ENCODE measurements at regions not wholly inside any gene's neighbourhood (a gene's known extent, or its start where the extent isn't known, plus 50 kb on each side); places are given as distances from the start of the nearest gene placed in this dataset.
"Not testable (repeated sequence)": the region's sequence is repeated elsewhere in the genome, so short reads cannot be mapped to it uniquely, and the experiment has no call there.

- WGBS (ENCODE audit: extremely low coverage, insufficient read length, low lambda C conversion rate): no CpG with 5 or more reads among the region's 1 CpG
- H4K20me1 ChIP-seq (ENCODE audit: control insufficient read depth, insufficient read depth, insufficient read length); H3K23ac ChIP-seq (ENCODE audit: insufficient read length, low read depth, low read length); H2AK5ac ChIP-seq (ENCODE audit: insufficient read length, low read length); H3K56ac ChIP-seq (ENCODE audit: insufficient read length, low read depth, low read length); H3K23me2 ChIP-seq (ENCODE audit: insufficient read length, low read depth, low read length, poor library complexity, severe bottlenecking); H3K79me1 ChIP-seq (ENCODE audit: insufficient read depth, low read depth, low read length, poor library complexity, severe bottlenecking); H3K18ac ChIP-seq (ENCODE audit: insufficient read length, low read depth, low read length); H2BK5ac ChIP-seq (ENCODE audit: insufficient read length, low read length); H2BK20ac ChIP-seq (ENCODE audit: low read depth, low read length, poor library complexity, severe bottlenecking); H3K27me3 ChIP-seq (ENCODE audit: insufficient read depth, low read length); H3K9ac ChIP-seq (ENCODE audit: extremely low read depth, insufficient read length, low read length); H3K4me3 Mint-ChIP-seq; H2AFZ ChIP-seq (ENCODE audit: low read length); H3K27ac ChIP-seq (ENCODE audit: insufficient read length, low read depth, low read length); H3K27ac Mint-ChIP-seq; H3K4me2 ChIP-seq (ENCODE audit: insufficient read depth, insufficient read length, low read length); H3K27me3 Mint-ChIP-seq (ENCODE audit: low read depth); H3K14ac ChIP-seq (ENCODE audit: insufficient read depth, low read length); H4K91ac ChIP-seq (ENCODE audit: insufficient read length, low read depth, low read length); DNase-seq; H3K4me1 Mint-ChIP-seq; H3K4me1 ChIP-seq (ENCODE audit: insufficient read depth, low read length); H2BK120ac ChIP-seq (ENCODE audit: low read depth, low read length, poor library complexity, severe bottlenecking); H4K8ac ChIP-seq (replicated peaks; ENCODE audit: insufficient read length, low read depth, low read length); H3K79me2 ChIP-seq (ENCODE audit: insufficient read depth, low read length); H4K5ac ChIP-seq (ENCODE audit: insufficient read length, low read depth, low read length); H2BK15ac ChIP-seq (ENCODE audit: low read depth, low read length); H2BK12ac ChIP-seq (ENCODE audit: insufficient read length, low read depth, low read length); H3T11ph ChIP-seq (ENCODE audit: low read length); H3K4ac ChIP-seq (ENCODE audit: low read depth, low read length): not testable (repeated sequence)
- peaks cover 28% of the 10 kb centered on the region for H3K9me3 ChIP-seq (ENCODE audit: control insufficient read depth, low read depth, low read length)
- peaks cover 4 to 11% (median 7%) of the 10 kb centered on the region in 3 experiments; a peak in 6 of 7 replicates for H3K36me3 Mint-ChIP-seq (ENCODE audit: insufficient read depth in 1 of 3, low read depth in 3 of 3)
- H3K9me3 Mint-ChIP-seq: peaks cover 80 to 84% of the 10 kb centered on the region in 2 experiments
These were observed 959.4 kb upstream of the DEFB115 start for GRCh38 chr20:30297878-30298595.

- not testable (repeated sequence) for H3K4me1 Mint-ChIP-seq; H2BK120ac ChIP-seq (ENCODE audit: low read depth, low read length, poor library complexity, severe bottlenecking); H3K4me2 ChIP-seq (ENCODE audit: insufficient read depth, insufficient read length, low read length); H3K27ac Mint-ChIP-seq; H3K23me2 ChIP-seq (ENCODE audit: insufficient read length, low read depth, low read length, poor library complexity, severe bottlenecking); H3T11ph ChIP-seq (ENCODE audit: low read length); H3K4me1 ChIP-seq (ENCODE audit: insufficient read depth, low read length); H3K9ac ChIP-seq (ENCODE audit: extremely low read depth, insufficient read length, low read length); H2BK15ac ChIP-seq (ENCODE audit: low read depth, low read length); H4K91ac ChIP-seq (ENCODE audit: insufficient read length, low read depth, low read length); H2BK12ac ChIP-seq (ENCODE audit: insufficient read length, low read depth, low read length); H2AFZ ChIP-seq (ENCODE audit: low read length); H2BK5ac ChIP-seq (ENCODE audit: insufficient read length, low read length); H3K23ac ChIP-seq (ENCODE audit: insufficient read length, low read depth, low read length); H3K79me1 ChIP-seq (ENCODE audit: insufficient read depth, low read depth, low read length, poor library complexity, severe bottlenecking); H2AK5ac ChIP-seq (ENCODE audit: insufficient read length, low read length); H3K4ac ChIP-seq (ENCODE audit: low read depth, low read length); H3K79me2 ChIP-seq (ENCODE audit: insufficient read depth, low read length); H3K27me3 Mint-ChIP-seq (ENCODE audit: low read depth); H4K8ac ChIP-seq (replicated peaks; ENCODE audit: insufficient read length, low read depth, low read length); H3K4me3 Mint-ChIP-seq; H3K27me3 ChIP-seq (ENCODE audit: insufficient read depth, low read length); H3K18ac ChIP-seq (ENCODE audit: insufficient read length, low read depth, low read length); H3K27ac ChIP-seq (ENCODE audit: insufficient read length, low read depth, low read length); H4K5ac ChIP-seq (ENCODE audit: insufficient read length, low read depth, low read length); DNase-seq; H2BK20ac ChIP-seq (ENCODE audit: low read depth, low read length, poor library complexity, severe bottlenecking); H3K14ac ChIP-seq (ENCODE audit: insufficient read depth, low read length); H3K56ac ChIP-seq (ENCODE audit: insufficient read length, low read depth, low read length); H4K20me1 ChIP-seq (ENCODE audit: control insufficient read depth, insufficient read depth, insufficient read length)
- WGBS (ENCODE audit: extremely low coverage, insufficient read length, low lambda C conversion rate): no CpG with 5 or more reads among the region's 33 CpGs
- Mint-ChIP-seq H3K9me3 (peaks cover 80 to 83% of the 10 kb centered on the region in 2 experiments), H3K36me3 (ENCODE audit: insufficient read depth in 1 of 3, low read depth in 3 of 3) (peaks cover 6 to 13% (median 11%) of the 10 kb centered on the region in 3 experiments)
- peaks cover 14% of the 10 kb centered on the region for H3K9me3 ChIP-seq (ENCODE audit: control insufficient read depth, low read depth, low read length)
These were observed 957.2 kb upstream of the DEFB115 start for GRCh38 chr20:30300220-30300642.
